Liver (tissue), 7 donors: ENCODE measurements at regions not wholly inside any gene's neighbourhood (a gene's known extent, or its start where the extent isn't known, plus 50 kb on each side); places are given as distances from the start of the nearest gene placed in this dataset.

Source experiments
- DNase-seq: peaks from one replicate; pipeline ENCODE4 v3.0.0-alpha.2; 2017; ENCODE audit warnings: low spot score
- H3K27ac ChIP-seq, 2 donors: one replicate each; pipeline ENCODE4 v1.7.0; 2013; ENCODE audit warnings: inconsistent platforms in 2 of 2, low read length in 2 of 2, control low read depth in 1 of 2, low read depth in 1 of 2, mild to moderate bottlenecking in 1 of 2
- H3K27me3 ChIP-seq, 4 donors: one replicate each; pipeline versions ENCODE4 v1.6.1 to v1.7.0; 2013; ENCODE audit warnings: low read length in 3 of 4, inconsistent platforms in 1 of 4, mild to moderate bottlenecking in 1 of 4, moderate library complexity in 1 of 4; ENCODE audit not compliant: control insufficient read depth in 4 of 4, insufficient read depth in 4 of 4
- H3K36me3 ChIP-seq, 4 donors: one replicate each; pipeline versions ENCODE4 v1.6.1 to v1.7.0; 2013; ENCODE audit warnings: low read length in 3 of 4, mild to moderate bottlenecking in 3 of 4, low read depth in 1 of 4, moderate library complexity in 1 of 4; ENCODE audit not compliant: control insufficient read depth in 4 of 4, insufficient read depth in 3 of 4
- H3K4me1 ChIP-seq, 4 donors: one replicate each; pipeline versions ENCODE4 v1.6.1 to v1.7.0; 2013; ENCODE audit warnings: low read length in 3 of 4, mild to moderate bottlenecking in 3 of 4, moderate library complexity in 1 of 4; ENCODE audit not compliant: control insufficient read depth in 4 of 4, insufficient read depth in 4 of 4
- H3K4me3 ChIP-seq, 3 donors: one replicate each; pipeline versions ENCODE4 v1.6.1 to v1.7.0; 2013; ENCODE audit warnings: low read length in 3 of 3, control low read depth in 1 of 3, low read depth in 1 of 3, mild to moderate bottlenecking in 1 of 3
- H3K9ac ChIP-seq, 2 donors: one replicate each; pipeline ENCODE4 v1.7.0; 2013; ENCODE audit warnings: low read length in 2 of 2, mild to moderate bottlenecking in 2 of 2, moderate library complexity in 2 of 2, control low read depth in 1 of 2, low read depth in 1 of 2
- H3K9me3 ChIP-seq, 4 donors: one replicate each; pipeline versions ENCODE4 v1.6.1 to v1.7.0; 2013; ENCODE audit warnings: low read length in 3 of 4; ENCODE audit not compliant: control insufficient read depth in 4 of 4
- EGR1 ChIP-seq, 2 donors: IDR thresholded peaks; 2 replicates each; pipeline ENCODE4 v1.6.1; 2016 to 2018; ENCODE audit warnings: antibody characterized with exemption in 2 of 2, low read depth in 2 of 2
- FOXA1 ChIP-seq: IDR thresholded peaks from 2 replicates; pipeline ENCODE4 v1.6.1; 2016; ENCODE audit warnings: antibody characterized with exemption
- FOXA2 ChIP-seq: IDR thresholded peaks from 2 replicates; pipeline ENCODE4 v1.6.1; 2016; ENCODE audit warnings: antibody characterized with exemption
- HNF4A ChIP-seq, 2 donors: conservative IDR thresholded peaks; 2 replicates each; pipeline ENCODE4 v1.6.1; 2016; ENCODE audit warnings: antibody characterized with exemption in 2 of 2, mild to moderate bottlenecking in 2 of 2
- HNF4G ChIP-seq: IDR thresholded peaks from 2 replicates; pipeline ENCODE4 v1.6.1; 2016; ENCODE audit warnings: antibody characterized with exemption
- RAD21 ChIP-seq, 2 donors: IDR thresholded peaks; 2 replicates each; pipeline ENCODE4 v1.6.1; 2016; ENCODE audit warnings: antibody characterized with exemption in 2 of 2, mild to moderate bottlenecking in 2 of 2
- REST ChIP-seq: IDR thresholded peaks from 2 replicates; pipeline ENCODE4 v1.6.1; 2016; ENCODE audit warnings: antibody characterized with exemption, mild to moderate bottlenecking
- RXRA ChIP-seq, 2 donors: IDR thresholded peaks; 2 replicates each; pipeline ENCODE4 v1.6.1; 2017 to 2018; ENCODE audit warnings: antibody characterized with exemption in 2 of 2, mild to moderate bottlenecking in 1 of 2
- TAF1 ChIP-seq: conservative IDR thresholded peaks from 2 replicates; pipeline ENCODE4 v1.6.1; 2016; ENCODE audit warnings: antibody characterized with exemption, mild to moderate bottlenecking
- YY1 ChIP-seq: IDR thresholded peaks from 2 replicates; pipeline ENCODE4 v1.6.1; 2016; ENCODE audit warnings: antibody characterized with exemption, mild to moderate bottlenecking
- WGBS: extraction: QIAGEN DNeasy Blood & Tissue Kit; methylation state at CpG from one replicate; pipeline ENCODE4 v1.1.7; 2013; 5-methylcytosine and 5-hydroxymethylcytosine counted together
- TF ChIP-seq, protein P1 (sequence below): IDR thresholded peaks from 2 replicates; pipeline ENCODE4 v1.6.1; 2016; ENCODE audit warnings: antibody characterized with exemption
- TF ChIP-seq, protein P2 (sequence below): IDR thresholded peaks from 2 replicates; pipeline ENCODE4 v1.6.1; 2016; ENCODE audit warnings: antibody characterized with exemption
- donor health status: healthy.
- donor health status: healthy.
- donor health status: healthy.
- donor health status: healthy.

- H3K4me3 ChIP-seq, result no peak overlapping the region
- no peaks in the 10 kb centered on the region for H3K4me1 ChIP-seq
- H3K36me3 ChIP-seq, result no peaks in the 10 kb centered on the region
- no peak for TF ChIP-seq REST
- TF ChIP-seq, protein P1, sequence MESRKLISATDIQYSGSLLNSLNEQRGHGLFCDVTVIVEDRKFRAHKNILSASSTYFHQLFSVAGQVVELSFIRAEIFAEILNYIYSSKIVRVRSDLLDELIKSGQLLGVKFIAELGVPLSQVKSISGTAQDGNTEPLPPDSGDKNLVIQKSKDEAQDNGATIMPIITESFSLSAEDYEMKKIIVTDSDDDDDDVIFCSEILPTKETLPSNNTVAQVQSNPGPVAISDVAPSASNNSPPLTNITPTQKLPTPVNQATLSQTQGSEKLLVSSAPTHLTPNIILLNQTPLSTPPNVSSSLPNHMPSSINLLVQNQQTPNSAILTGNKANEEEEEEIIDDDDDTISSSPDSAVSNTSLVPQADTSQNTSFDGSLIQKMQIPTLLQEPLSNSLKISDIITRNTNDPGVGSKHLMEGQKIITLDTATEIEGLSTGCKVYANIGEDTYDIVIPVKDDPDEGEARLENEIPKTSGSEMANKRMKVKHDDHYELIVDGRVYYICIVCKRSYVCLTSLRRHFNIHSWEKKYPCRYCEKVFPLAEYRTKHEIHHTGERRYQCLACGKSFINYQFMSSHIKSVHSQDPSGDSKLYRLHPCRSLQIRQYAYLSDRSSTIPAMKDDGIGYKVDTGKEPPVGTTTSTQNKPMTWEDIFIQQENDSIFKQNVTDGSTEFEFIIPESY, result no peak
- TF ChIP-seq RAD21 (IDR thresholded peaks at IDR 0.05), result no peak
- TF ChIP-seq FOXA2, result no peak
- TF ChIP-seq TAF1, result no peak
- TF ChIP-seq RXRA (IDR thresholded peaks at IDR 0.05), result no peak
- TF ChIP-seq EGR1 (IDR thresholded peaks at IDR 0.05; ENCODE audit: low read depth in 2 of 2), result no peak
- TF ChIP-seq FOXA1, result no peak
- TF ChIP-seq HNF4G, result no peak
- TF ChIP-seq, protein P2, sequence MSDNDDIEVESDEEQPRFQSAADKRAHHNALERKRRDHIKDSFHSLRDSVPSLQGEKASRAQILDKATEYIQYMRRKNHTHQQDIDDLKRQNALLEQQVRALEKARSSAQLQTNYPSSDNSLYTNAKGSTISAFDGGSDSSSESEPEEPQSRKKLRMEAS, result no peak
- no peak for TF ChIP-seq HNF4A (conservative IDR thresholded peaks at IDR 0.05)
- H3K27me3 ChIP-seq, result peaks cover 0 to 5% (median 0%) of the 10 kb centered on the region in 4 donors
- H3K9me3 ChIP-seq, result peaks cover 0 to 5% (median 0%) of the 10 kb centered on the region in 4 donors
- no peak overlapping the region for H3K9ac ChIP-seq
- DNase-seq, result no peak
- WGBS, result 44% methylated on average over 18 of the region's 18 CpGs
- H3K27ac ChIP-seq, result no peak overlapping the region
Observed at GRCh38 chr22:27224485-27225374, 567.3 kb downstream of the MIAT start.

DNA sequence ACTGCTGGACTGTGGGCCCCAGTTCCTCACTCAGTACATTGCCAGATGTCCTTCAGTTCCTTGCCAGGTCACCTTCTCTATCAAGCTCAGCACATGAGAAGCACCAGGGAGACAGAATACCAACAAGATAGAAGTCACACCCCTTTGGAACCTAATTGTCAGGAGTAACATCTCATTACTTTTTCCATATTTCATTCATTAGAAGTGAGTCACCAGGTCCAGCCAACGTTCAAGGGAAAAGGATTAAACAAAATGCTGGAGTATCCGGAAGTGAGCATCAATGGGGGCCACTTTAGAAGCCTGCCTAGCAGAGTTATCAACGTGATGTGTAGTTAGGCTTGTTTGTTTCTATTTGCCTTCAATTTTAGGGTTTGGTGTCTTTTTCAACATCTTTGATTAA is 569.3 kb downstream of the MIAT start:
- Histone ChIP-seq H3K9ac (no peak overlapping the region), H3K9me3 (peaks cover 0 to 5% (median 0%) of the 10 kb centered on the region in 4 donors), H3K27ac (no peak overlapping the region), H3K36me3 (no peaks in the 10 kb centered on the region), H3K4me1 (no peaks in the 10 kb centered on the region), H3K27me3 (peaks cover 0 to 5% (median 0%) of the 10 kb centered on the region in 4 donors), H3K4me3 (no peak overlapping the region)
- WGBS, result 73% methylated on average over 3 of the region's 3 CpGs
- DNase-seq, result no peak
- TF ChIP-seq HNF4A (conservative IDR thresholded peaks at IDR 0.05) (no peak), TAF1 (no peak), YY1 (no peak)
